GM12878 (cell line): ENCODE measurements at regions not wholly inside any gene's neighbourhood (a gene's known extent, or its start where the extent isn't known, plus 50 kb on each side); places are given as distances from the start of the nearest gene placed in this dataset.

ENCODE experiments used
- ATAC-seq: fragments of 200-7000 bp; cut with Tn5 transposase; 3 replicates; pipeline ENCODE4 v1.9.1; 2020; ENCODE audit warnings: mild to moderate bottlenecking, moderate library complexity
- BruUV-seq: library from RNA; stranded (reverse); fragments of 400-500 nt; replicated peaks from 2 replicates; lab custom pipeline; 2021; lab: Mats Ljungman, UMichigan
- CTCF ChIA-PET: fragments of 300-600 bp; sonication (Branson Sonifier 250); formaldehyde crosslinking; extraction: SDS; loops from one replicate; lab custom pipeline; 2021; ENCODE audit warnings: inconsistent platforms; lab: Yijun Ruan, JAX
- POLR2A ChIA-PET: fragments of 350-600 bp; formaldehyde crosslinking; extraction: SDS; loops from one replicate; lab custom pipeline; 2021; ENCODE audit warnings: inconsistent platforms; lab: Charles Lee
- RAD21 ChIA-PET: fragments of 300-600 bp; sonication (Branson Sonifier 250); formaldehyde crosslinking; loops from one replicate; lab custom pipeline; 2023; ENCODE audit warnings: antibody characterized with exemption; ENCODE audit not compliant: unreplicated experiment; lab: Charles Lee
- SMC1A ChIA-PET: fragments of 300-600 bp; sonication (Branson Sonifier 250); formaldehyde crosslinking; loops from one replicate; lab custom pipeline; 2023; ENCODE audit not compliant: unreplicated experiment, uncharacterized antibody; lab: Charles Lee
- DNase-seq: peaks from one replicate; pipeline ENCODE4 v3.0.0-alpha.2; 2011; ENCODE audit warnings: low read depth, low spot score
- FAIRE-seq: peaks from 3 replicates; lab custom pipeline; 2011; peaks lifted over from hg19 to GRCh38; lab: Jason Lieb, UNC
- H2AFZ ChIP-seq: 2 replicates; pipeline ENCODE4 v1.6.0; 2011; ENCODE audit warnings: low read depth, low read length, control low read depth; ENCODE audit not compliant: control insufficient read depth
- H3K27ac ChIP-seq: 2 replicates; pipeline ENCODE4 v1.5.1; 2011; ENCODE audit warnings: control low read depth; ENCODE audit not compliant: control insufficient read depth, insufficient read depth
- H3K27me3 ChIP-seq, 2 experiments: replicated peaks in 1 of 2; 2 replicates each; pipeline versions ENCODE4 v1.6.0 to v1.6.1; 2011; ENCODE audit warnings: low read length in 1 of 2; ENCODE audit not compliant: control insufficient read depth in 2 of 2, insufficient read depth in 2 of 2
- H3K36me3 ChIP-seq, 2 experiments: 2 replicates each; pipeline ENCODE4 v1.5.1; 2011; ENCODE audit warnings: low read length in 1 of 2; ENCODE audit not compliant: control insufficient read depth in 2 of 2, insufficient read depth in 2 of 2
- H3K4me1 ChIP-seq: 2 replicates; pipeline ENCODE4 v1.6.1; 2011; ENCODE audit warnings: mild to moderate bottlenecking, low read length, moderate library complexity, mixed read lengths; ENCODE audit not compliant: control insufficient read depth, insufficient read depth
- H3K4me2 ChIP-seq: 2 replicates; pipeline ENCODE4 v1.6.0; 2011; ENCODE audit warnings: control low read depth; ENCODE audit not compliant: control insufficient read depth, insufficient read depth
- H3K4me3 ChIP-seq: fragments of 200-600 bp; sonication (generic); 2 replicates; pipeline ENCODE4 v1.5.1; 2016
- H3K79me2 ChIP-seq: 2 replicates; pipeline ENCODE4 v1.6.0; 2011; ENCODE audit warnings: low read length; ENCODE audit not compliant: control insufficient read depth, insufficient read depth
- H3K9ac ChIP-seq: 2 replicates; pipeline ENCODE4 v1.8.0; 2011; ENCODE audit warnings: low read length, control low read depth, mixed read lengths; ENCODE audit not compliant: control insufficient read depth, insufficient read depth
- H3K9me3 ChIP-seq: replicated peaks from 3 replicates; pipeline ENCODE4 v1.5.1; 2011; ENCODE audit warnings: mild to moderate bottlenecking, low read length; ENCODE audit not compliant: control insufficient read depth, insufficient read depth
- H4K20me1 ChIP-seq: 2 replicates; pipeline ENCODE4 v1.6.0; 2011; ENCODE audit not compliant: control insufficient read depth, insufficient read depth
- CHD1 ChIP-seq: IDR thresholded peaks from 2 replicates; pipeline ENCODE4 v1.6.1; 2012; ENCODE audit warnings: low read depth, low read length, improper control_type of control experiment
- CHD2 ChIP-seq: IDR thresholded peaks from 2 replicates; pipeline ENCODE4 v1.6.1; 2011; ENCODE audit warnings: low read depth, low read length, improper control_type of control experiment, borderline replicate concordance
- JUNB ChIP-seq: IDR thresholded peaks from 2 replicates; pipeline ENCODE4 v1.6.1; 2016; ENCODE audit warnings: antibody characterized with exemption, mild to moderate bottlenecking
- LARP7 ChIP-seq: fragments of 450-650 bp; IDR thresholded peaks from 2 replicates; pipeline ENCODE4 v1.6.1; 2017; ENCODE audit warnings: mild to moderate bottlenecking
- MTA2 ChIP-seq: fragments of 450-650 bp; IDR thresholded peaks from 2 replicates; pipeline ENCODE4 v1.6.1; 2016; ENCODE audit warnings: low read depth, mild to moderate bottlenecking, moderate library complexity
- PAX8 ChIP-seq: fragments of 450-650 bp; IDR thresholded peaks from 2 replicates; pipeline ENCODE4 v1.6.1; 2017; ENCODE audit warnings: mild to moderate bottlenecking, moderate library complexity
- RAD21 ChIP-seq: IDR thresholded peaks from 2 replicates; pipeline ENCODE4 v1.6.1; 2011; ENCODE audit warnings: mild to moderate bottlenecking, low read depth, low read length, moderate library complexity; ENCODE audit not compliant: insufficient read depth
- RELA ChIP-seq: fragments of 450-650 bp; IDR thresholded peaks from 2 replicates; pipeline ENCODE4 v1.8.0; 2014; ENCODE audit warnings: borderline replicate concordance; ENCODE audit not compliant: partially characterized antibody
- STAT3 ChIP-seq: IDR thresholded peaks from 2 replicates; pipeline ENCODE4 v1.6.1; 2011; ENCODE audit warnings: low read depth, low read length, improper control_type of control experiment
- WGBS: methylation state at CpG from one replicate; pipeline ENCODE4 v1.1.6; 2016; ENCODE audit warnings: low lambda C conversion rate; ENCODE audit not compliant: insufficient replicate concordance, insufficient coverage; ENCODE audit errors: missing lambda C conversion rate; 5-methylcytosine and 5-hydroxymethylcytosine counted together
- in situ Hi-C: fragments of 300-500 bp; cut with MboI; formaldehyde crosslinking; loops from 9 replicates; pipeline ENCODE4 v1.14.3; 2018; ENCODE audit warnings: mixed read lengths
- intact Hi-C: fragments of 100-400 bp; cut with micrococcal nuclease; formaldehyde crosslinking; loops from one replicate; pipeline ENCODE4 v1.14.2; 2022; ENCODE audit not compliant: unreplicated experiment
- TF ChIP-seq, protein P1 (sequence below): IDR thresholded peaks from 2 replicates; pipeline ENCODE4 v1.6.1; 2011; ENCODE audit warnings: low read depth, low read length, improper control_type of control experiment, borderline replicate concordance

GRCh38 chr7:68043546-68043945 lies 1046.9 kb downstream of the TYW1 start:
- Histone ChIP-seq H3K4me2 (no peak overlapping the region), H4K20me1 (no peaks in the 10 kb centered on the region), H3K9ac (no peak overlapping the region), H2AFZ (no peak overlapping the region), H3K4me3 (no peak overlapping the region), H3K36me3 (no peaks in the 10 kb centered on the region), H3K4me1 (no peaks in the 10 kb centered on the region), H3K9me3 (no peaks in the 10 kb centered on the region), H3K79me2 (no peaks in the 10 kb centered on the region), H3K27ac (no peak overlapping the region), H3K27me3 (no peaks in the 10 kb centered on the region)
- no TSS peak for BruUV-seq
- ChIA-PET POLR2A (no interaction called here), SMC1A (no interaction called here), RAD21 (no interaction called here), CTCF (no interaction called here)
- in situ Hi-C loops (no loop called here), intact Hi-C loops (no loop called here)
- 24% methylated on average over 4 of the region's 4 CpGs for WGBS
- no peak for TF ChIP-seq STAT3
- no peak for TF ChIP-seq JUNB
- TF ChIP-seq MTA2 = no peak
- no peak for FAIRE-seq
- no peak for ATAC-seq
- no peak for DNase-seq

DNA sequence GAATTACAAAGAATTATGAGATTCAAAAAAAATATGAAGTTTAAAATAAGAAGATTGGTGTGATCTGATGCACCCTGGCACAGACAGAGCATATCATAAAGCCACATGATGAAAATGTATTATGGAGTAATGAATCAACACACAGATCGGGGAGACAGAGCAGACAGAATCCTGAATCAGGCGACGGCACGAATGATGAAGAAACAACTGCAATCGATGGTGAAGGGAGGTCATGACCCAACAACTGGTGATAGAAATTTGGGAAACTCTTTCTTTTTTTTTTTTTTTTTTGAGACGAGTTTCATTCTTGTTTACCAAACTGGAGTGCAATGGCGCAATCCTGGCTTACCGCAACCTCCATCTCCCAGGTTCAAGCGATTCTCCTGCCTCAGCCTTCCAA lies 1054.0 kb downstream of the TYW1 start:
- Histone ChIP-seq H2AFZ (no peak overlapping the region), H3K27me3 (no peaks in the 10 kb centered on the region), H4K20me1 (no peaks in the 10 kb centered on the region), H3K36me3 (no peaks in the 10 kb centered on the region), H3K9ac (no peak overlapping the region), H3K27ac (no peak overlapping the region), H3K9me3 (no peaks in the 10 kb centered on the region), H3K4me3 (no peak overlapping the region), H3K4me2 (no peak overlapping the region), H3K4me1 (no peaks in the 10 kb centered on the region), H3K79me2 (no peaks in the 10 kb centered on the region)
- WGBS = 67% methylated on average over 6 of the region's 9 CpGs
- TF ChIP-seq RELA (no peak), LARP7 (no peak), CHD1 (no peak), CHD2 (no peak), PAX8 (no peak), RAD21 (no peak)
- TF ChIP-seq, protein P1, sequence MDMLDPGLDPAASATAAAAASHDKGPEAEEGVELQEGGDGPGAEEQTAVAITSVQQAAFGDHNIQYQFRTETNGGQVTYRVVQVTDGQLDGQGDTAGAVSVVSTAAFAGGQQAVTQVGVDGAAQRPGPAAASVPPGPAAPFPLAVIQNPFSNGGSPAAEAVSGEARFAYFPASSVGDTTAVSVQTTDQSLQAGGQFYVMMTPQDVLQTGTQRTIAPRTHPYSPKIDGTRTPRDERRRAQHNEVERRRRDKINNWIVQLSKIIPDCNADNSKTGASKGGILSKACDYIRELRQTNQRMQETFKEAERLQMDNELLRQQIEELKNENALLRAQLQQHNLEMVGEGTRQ = no peak
- ChIA-PET SMC1A (no interaction called here), CTCF (no interaction called here), POLR2A (no interaction called here), RAD21 (no interaction called here)
- FAIRE-seq = no peak
- ATAC-seq = no peak
- no TSS peak for BruUV-seq
- DNase-seq = no peak
- in situ Hi-C loops (no loop called here), intact Hi-C loops (no loop called here)
